H9 (cell line): ENCODE measurements at regions not wholly inside any gene's neighbourhood (a gene's known extent, or its start where the extent isn't known, plus 50 kb on each side); places are given as distances from the start of the nearest gene placed in this dataset.

ENCODE experiments used
- DNase-seq: peaks from one replicate; pipeline ENCODE4 v3.0.0-alpha.2; 2017
- H2AFZ ChIP-seq: one replicate; pipeline ENCODE4 v1.6.1; 2013; ENCODE audit warnings: mild to moderate bottlenecking, low read length, control low read depth, moderate library complexity
- H2AK5ac ChIP-seq: 2 replicates; pipeline ENCODE4 v1.6.1; 2013; ENCODE audit warnings: low read length, control low read depth, mixed read lengths; ENCODE audit not compliant: insufficient read length
- H2BK120ac ChIP-seq: one replicate; pipeline ENCODE4 v1.6.1; 2013; ENCODE audit warnings: low read depth, mild to moderate bottlenecking, low read length, control low read depth, inconsistent platforms; ENCODE audit not compliant: poor library complexity, severe bottlenecking
- H2BK12ac ChIP-seq: 2 replicates; pipeline ENCODE4 v1.6.1; 2013; ENCODE audit warnings: low read length, control low read depth, mixed read lengths, low read depth; ENCODE audit not compliant: insufficient read length
- H2BK15ac ChIP-seq: 2 replicates; pipeline ENCODE4 v1.6.1; 2013; ENCODE audit warnings: low read depth, low read length, control low read depth
- H2BK20ac ChIP-seq: one replicate; pipeline ENCODE4 v1.6.1; 2013; ENCODE audit warnings: low read depth, mild to moderate bottlenecking, low read length, control low read depth, inconsistent platforms; ENCODE audit not compliant: poor library complexity, severe bottlenecking
- H2BK5ac ChIP-seq: 2 replicates; pipeline ENCODE4 v1.6.1; 2013; ENCODE audit warnings: low read length, control low read depth, mixed read lengths; ENCODE audit not compliant: insufficient read length
- H3K14ac ChIP-seq: 2 replicates; pipeline ENCODE4 v1.6.1; 2013; ENCODE audit warnings: low read length, control low read depth; ENCODE audit not compliant: insufficient read depth
- H3K18ac ChIP-seq: 2 replicates; pipeline ENCODE4 v1.6.1; 2013; ENCODE audit warnings: low read depth, mild to moderate bottlenecking, mixed read lengths, low read length, control low read depth; ENCODE audit not compliant: insufficient read length
- H3K23ac ChIP-seq: 2 replicates; pipeline ENCODE4 v1.6.1; 2013; ENCODE audit warnings: low read length, control low read depth, mixed read lengths, low read depth; ENCODE audit not compliant: insufficient read length
- H3K23me2 ChIP-seq: 2 replicates; pipeline ENCODE4 v1.6.1; 2013; ENCODE audit warnings: low read depth, mild to moderate bottlenecking, mixed read lengths, low read length, control low read depth; ENCODE audit not compliant: insufficient read length, poor library complexity, severe bottlenecking
- H3K27ac ChIP-seq: 2 replicates; pipeline ENCODE4 v1.5.1; 2013; ENCODE audit warnings: low read length, control low read depth, mixed read lengths, low read depth; ENCODE audit not compliant: insufficient read length
- H3K27me3 ChIP-seq: 2 replicates; pipeline ENCODE4 v1.6.1; 2013; ENCODE audit warnings: low read length, control low read depth, inconsistent platforms; ENCODE audit not compliant: insufficient read depth
- H3K4ac ChIP-seq: 2 replicates; pipeline ENCODE4 v1.6.1; 2013; ENCODE audit warnings: low read depth, mild to moderate bottlenecking, control low read depth, inconsistent platforms, low read length, moderate library complexity
- H3K4me1 ChIP-seq: 2 replicates; pipeline ENCODE4 v1.6.1; 2013; ENCODE audit warnings: low read length, control low read depth, inconsistent platforms; ENCODE audit not compliant: insufficient read depth
- H3K4me2 ChIP-seq: 2 replicates; pipeline ENCODE4 v1.6.1; 2013; ENCODE audit warnings: low read length, control low read depth, mixed read lengths; ENCODE audit not compliant: insufficient read length, insufficient read depth
- H3K56ac ChIP-seq: 2 replicates; pipeline ENCODE4 v1.6.1; 2013; ENCODE audit warnings: low read depth, mild to moderate bottlenecking, mixed read lengths, low read length, control low read depth; ENCODE audit not compliant: insufficient read length
- H3K79me1 ChIP-seq: 2 replicates; pipeline ENCODE4 v1.6.1; 2013; ENCODE audit warnings: low read depth, mild to moderate bottlenecking, moderate library complexity, low read length, control low read depth, inconsistent platforms; ENCODE audit not compliant: insufficient read depth, poor library complexity, severe bottlenecking
- H3K79me2 ChIP-seq: 2 replicates; pipeline ENCODE4 v1.6.1; 2013; ENCODE audit warnings: low read length, control low read depth, inconsistent platforms; ENCODE audit not compliant: insufficient read depth
- H3K9ac ChIP-seq: 2 replicates; pipeline ENCODE4 v1.6.1; 2013; ENCODE audit warnings: low read length, control low read depth, mixed read lengths; ENCODE audit not compliant: insufficient read length; ENCODE audit errors: extremely low read depth
- H3K9me3 ChIP-seq: one replicate; pipeline ENCODE4 v1.6.1; 2013; ENCODE audit warnings: low read depth, low read length, inconsistent platforms; ENCODE audit not compliant: control insufficient read depth
- H3T11ph ChIP-seq: one replicate; pipeline ENCODE4 v1.6.1; 2013; ENCODE audit warnings: mild to moderate bottlenecking, low read length, control low read depth, inconsistent platforms
- H4K20me1 ChIP-seq: one replicate; pipeline ENCODE4 v1.6.1; 2013; ENCODE audit not compliant: control insufficient read depth, insufficient read length, insufficient read depth
- H4K5ac ChIP-seq: 2 replicates; pipeline ENCODE4 v1.6.1; 2013; ENCODE audit warnings: low read depth, mild to moderate bottlenecking, mixed read lengths, low read length, control low read depth; ENCODE audit not compliant: insufficient read length
- H4K8ac ChIP-seq: replicated peaks from 2 replicates; pipeline ENCODE4 v1.6.1; 2013; ENCODE audit warnings: low read length, control low read depth, mixed read lengths, low read depth; ENCODE audit not compliant: insufficient read length
- H4K91ac ChIP-seq: 2 replicates; pipeline ENCODE4 v1.6.1; 2013; ENCODE audit warnings: low read depth, mild to moderate bottlenecking, moderate library complexity, mixed read lengths, low read length, control low read depth; ENCODE audit not compliant: insufficient read length
- H3K27ac Mint-ChIP-seq, 3 experiments: 2 replicates in 2 of 3; 3 replicates in 1 of 3; pipeline ENCODE4 v1.8.0; 2020 to 2021; ENCODE audit warnings: mixed read lengths in 3 of 3, mild to moderate bottlenecking in 1 of 3, moderate library complexity in 1 of 3
- H3K27me3 Mint-ChIP-seq: 2 replicates; pipeline ENCODE4 v1.8.0; 2021; ENCODE audit warnings: low read depth, mild to moderate bottlenecking, moderate library complexity, mixed read lengths
- H3K36me3 Mint-ChIP-seq, 3 experiments: 2 replicates in 2 of 3; 3 replicates in 1 of 3; pipeline ENCODE4 v1.8.0; 2020 to 2021; ENCODE audit warnings: low read depth in 3 of 3, mixed read lengths in 3 of 3; ENCODE audit not compliant: insufficient read depth in 1 of 3
- H3K4me1 Mint-ChIP-seq, 2 experiments: 2 replicates each; pipeline ENCODE4 v1.8.0; 2020; ENCODE audit warnings: mixed read lengths in 2 of 2
- H3K4me3 Mint-ChIP-seq, 2 experiments: 2 replicates in 1 of 2; 3 replicates in 1 of 2; pipeline ENCODE4 v1.8.0; 2020 to 2021; ENCODE audit warnings: mild to moderate bottlenecking in 2 of 2, mixed read lengths in 2 of 2, moderate library complexity in 1 of 2
- H3K9me3 Mint-ChIP-seq, 2 experiments: 2 replicates in 1 of 2; 3 replicates in 1 of 2; pipeline ENCODE4 v1.8.0; 2020; ENCODE audit warnings: mild to moderate bottlenecking in 2 of 2, mixed read lengths in 2 of 2, moderate library complexity in 1 of 2
- WGBS: extraction: QIAGEN DNeasy Blood & Tissue Kit; methylation state at CpG from one replicate; pipeline ENCODE4 v1.1.7; 2013; ENCODE audit warnings: missing lambda C conversion rate, low lambda C conversion rate, mixed read lengths; ENCODE audit not compliant: insufficient read length; ENCODE audit errors: extremely low coverage; 5-methylcytosine and 5-hydroxymethylcytosine counted together
- TF ChIP-seq, protein P1 (sequence below): fragments of 200-600 bp; sonication (generic); conservative IDR thresholded peaks from 3 replicates; pipeline ENCODE4 v1.8.0; 2021; ENCODE audit warnings: antibody characterized with exemption, mild to moderate bottlenecking

DNA sequence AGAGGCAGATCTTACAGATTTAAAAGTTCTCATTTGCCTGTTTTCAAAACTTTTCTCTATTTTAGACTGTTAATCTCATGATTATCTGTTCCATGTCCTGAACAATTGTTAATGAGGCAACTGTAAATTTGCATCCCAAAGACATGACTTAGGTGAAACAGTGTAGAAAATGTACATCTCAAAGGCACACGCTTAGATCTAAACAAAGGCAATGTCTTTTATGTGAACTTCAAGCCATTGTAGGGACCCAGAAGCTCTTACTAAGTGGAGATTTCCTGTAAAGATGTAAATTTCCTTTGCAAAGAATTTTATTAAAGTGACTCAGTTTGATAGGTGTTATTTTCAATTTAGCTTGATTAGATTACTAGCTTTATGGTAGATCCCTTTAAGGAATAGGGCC, 125.2 kb upstream of the F3 start:
- no peak overlapping the region for H3K9ac ChIP-seq
- H3K79me2 ChIP-seq = no peaks in the 10 kb centered on the region
- H2BK12ac ChIP-seq = no peak overlapping the region
- no CpG with 5 or more reads among the region's 1 CpG for WGBS
- H3K56ac ChIP-seq = no peak overlapping the region
- no peak overlapping the region for H2BK20ac ChIP-seq
- Mint-ChIP-seq H3K27me3 (no peaks in the 10 kb centered on the region), H3K4me3 (peak overlapping the region in 1 of 2 experiments; percentile 7; a peak in 2 of 5 replicates), H3K9me3 (peaks cover 9 to 13% of the 10 kb centered on the region in 2 experiments), H3K27ac (peak overlapping the region in 2 of 3 experiments; percentile 16 to 31; a peak in 3 of 7 replicates), H3K4me1 (peaks cover 62 to 68% of the 10 kb centered on the region in 2 experiments), H3K36me3 (peaks cover 2 to 16% (median 11%) of the 10 kb centered on the region in 3 experiments; a peak in 6 of 7 replicates)
- H4K8ac ChIP-seq = no peak overlapping the region
- no peak overlapping the region for H3K14ac ChIP-seq
- H3K4me2 ChIP-seq = no peak overlapping the region
- no peak overlapping the region for H3K18ac ChIP-seq
- TF ChIP-seq, protein P1, sequence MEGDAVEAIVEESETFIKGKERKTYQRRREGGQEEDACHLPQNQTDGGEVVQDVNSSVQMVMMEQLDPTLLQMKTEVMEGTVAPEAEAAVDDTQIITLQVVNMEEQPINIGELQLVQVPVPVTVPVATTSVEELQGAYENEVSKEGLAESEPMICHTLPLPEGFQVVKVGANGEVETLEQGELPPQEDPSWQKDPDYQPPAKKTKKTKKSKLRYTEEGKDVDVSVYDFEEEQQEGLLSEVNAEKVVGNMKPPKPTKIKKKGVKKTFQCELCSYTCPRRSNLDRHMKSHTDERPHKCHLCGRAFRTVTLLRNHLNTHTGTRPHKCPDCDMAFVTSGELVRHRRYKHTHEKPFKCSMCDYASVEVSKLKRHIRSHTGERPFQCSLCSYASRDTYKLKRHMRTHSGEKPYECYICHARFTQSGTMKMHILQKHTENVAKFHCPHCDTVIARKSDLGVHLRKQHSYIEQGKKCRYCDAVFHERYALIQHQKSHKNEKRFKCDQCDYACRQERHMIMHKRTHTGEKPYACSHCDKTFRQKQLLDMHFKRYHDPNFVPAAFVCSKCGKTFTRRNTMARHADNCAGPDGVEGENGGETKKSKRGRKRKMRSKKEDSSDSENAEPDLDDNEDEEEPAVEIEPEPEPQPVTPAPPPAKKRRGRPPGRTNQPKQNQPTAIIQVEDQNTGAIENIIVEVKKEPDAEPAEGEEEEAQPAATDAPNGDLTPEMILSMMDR = no peak
- no peak overlapping the region for H2BK15ac ChIP-seq
- no peak overlapping the region for H2BK5ac ChIP-seq
- no peaks in the 10 kb centered on the region for H3K79me1 ChIP-seq
- H3K9me3 ChIP-seq = no peaks in the 10 kb centered on the region
- H3K27me3 ChIP-seq = no peaks in the 10 kb centered on the region
- no peak overlapping the region for H3K23ac ChIP-seq
- no peak overlapping the region for H4K91ac ChIP-seq
- H2BK120ac ChIP-seq = no peak overlapping the region
- H2AFZ ChIP-seq = no peak overlapping the region
- no peak overlapping the region for H3K27ac ChIP-seq
- no peak overlapping the region for H2AK5ac ChIP-seq
- H3T11ph ChIP-seq = no peak overlapping the region
- H4K5ac ChIP-seq = no peak overlapping the region
- no peak overlapping the region for H3K4ac ChIP-seq
- no peak for DNase-seq
- H4K20me1 ChIP-seq = no peaks in the 10 kb centered on the region
- peaks cover 11% of the 10 kb centered on the region; the same call in 1 of the 2 replicates for H3K4me1 ChIP-seq
- no peaks in the 10 kb centered on the region for H3K23me2 ChIP-seq
